HG03108 (cell line): ENCODE measurements at regions not wholly inside any gene's neighbourhood (a gene's known extent, or its start where the extent isn't known, plus 50 kb on each side); places are given as distances from the start of the nearest gene placed in this dataset.

ENCODE experiments used
- ATAC-seq: cut with Tn5 transposase; IDR thresholded peaks from one replicate; pipeline ENCODE4 v1.9.1; 2021; ENCODE audit warnings: moderate library complexity; ENCODE audit not compliant: unreplicated experiment

GRCh38 chr5:89028595-89029285, 145.8 kb upstream of the MEF2C start:
- ATAC-seq: no peak

GRCh38 chr5:89024045-89024444, 141.1 kb upstream of the MEF2C start:
- ATAC-seq: no peak

- ATAC-seq: no peak
These were observed 138.1 kb upstream of the MEF2C start for GRCh38 chr5:89020926-89021610.

GRCh38 chr5:89016741-89017303, 133.8 kb upstream of the MEF2C start:
- no peak for ATAC-seq

GRCh38 chr5:89015409-89015808, 132.4 kb upstream of the MEF2C start:
- ATAC-seq: no peak

- ATAC-seq: no peak
These were observed 129.1 kb upstream of the MEF2C start for GRCh38 chr5:89011778-89012711.

- ATAC-seq: no peak
These were observed 127.5 kb upstream of the MEF2C start for GRCh38 chr5:89010512-89010911.

GRCh38 chr5:89008291-89008690, 125.3 kb upstream of the MEF2C start:
- ATAC-seq: no peak

GRCh38 chr5:89005990-89006389, 123.0 kb upstream of the MEF2C start:
- no peak for ATAC-seq

- no peak for ATAC-seq
These were observed 121.4 kb upstream of the MEF2C start for GRCh38 chr5:89004379-89004778.

GRCh38 chr5:89003563-89004036, 120.6 kb upstream of the MEF2C start:
- no peak for ATAC-seq

- no peak for ATAC-seq
These were observed 116.9 kb upstream of the MEF2C start for GRCh38 chr5:88999853-89000252.

GRCh38 chr5:88997937-88998336, 115.0 kb upstream of the MEF2C start:
- no peak for ATAC-seq

- ATAC-seq: no peak
These were observed 101.1 kb upstream of the MEF2C start for GRCh38 chr5:88984040-88984439.

GRCh38 chr5:88979726-88980125, 96.7 kb upstream of the MEF2C start:
- ATAC-seq: no peak

GRCh38 chr5:88979244-88979643, 96.3 kb upstream of the MEF2C start:
- peak; percentile 57 for ATAC-seq

- no peak for ATAC-seq
These were observed 93.9 kb upstream of the MEF2C start for GRCh38 chr5:88976914-88977313.

GRCh38 chr5:88967633-88968585, 84.9 kb upstream of the MEF2C start:
- peak; percentile 91 for ATAC-seq

- ATAC-seq: no peak
These were observed 81.8 kb upstream of the MEF2C start for GRCh38 chr5:88964831-88965230.

GRCh38 chr5:88957013-88957412, 74.0 kb upstream of the MEF2C start:
- no peak for ATAC-seq
